ENCODE measurements at regions not wholly inside any gene's neighbourhood (a gene's known extent, or its start where the extent isn't known, plus 50 kb on each side); places are given as distances from the start of the nearest gene placed in this dataset.
"Not testable (repeated sequence)": the region's sequence is repeated elsewhere in the genome, so short reads cannot be mapped to it uniquely, and the experiment has no call there.

GRCh38 chr14:88986146-88986841 is 161.8 kb downstream of the TTC8 start:
- no peak for DNase-seq

- DNase-seq = not testable (repeated sequence)
Observed at GRCh38 chr14:88986908-88987307, 162.5 kb downstream of the TTC8 start.

GRCh38 chr14:88987516-88987915 is 163.1 kb downstream of the TTC8 start:
- DNase-seq = no peak

GRCh38 chr14:88989911-88990310 is 165.5 kb downstream of the TTC8 start:
- DNase-seq = no peak

- no peak for DNase-seq
Observed at GRCh38 chr14:88990856-88991255, 166.4 kb downstream of the TTC8 start.

- no peak for DNase-seq
Observed at GRCh38 chr14:88992011-88992410, 167.6 kb downstream of the TTC8 start.

- no peak for DNase-seq
Observed at GRCh38 chr14:88993946-88994345, 169.5 kb downstream of the TTC8 start.

GRCh38 chr14:88995437-88996198 is 171.2 kb downstream of the TTC8 start:
- DNase-seq = no peak

GRCh38 chr14:88998027-88998426 is 173.6 kb downstream of the TTC8 start:
- DNase-seq = no peak

GRCh38 chr14:88999137-88999536 is 174.7 kb downstream of the TTC8 start:
- no peak for DNase-seq

GRCh38 chr14:89000007-89000942 is 175.8 kb downstream of the TTC8 start:
- DNase-seq = no peak

- no peak for DNase-seq
Observed at GRCh38 chr14:89004166-89004565, 179.7 kb downstream of the TTC8 start.

GRCh38 chr14:89007906-89008305 is 183.5 kb downstream of the TTC8 start:
- DNase-seq = no peak

GRCh38 chr14:89011355-89012281 is 187.2 kb downstream of the TTC8 start:
- DNase-seq = no peak

- no peak for DNase-seq
Observed at GRCh38 chr14:89012282-89013097, 188.0 kb downstream of the TTC8 start.

GRCh38 chr14:89013098-89013504 is 188.7 kb downstream of the TTC8 start:
- no peak for DNase-seq

- no peak for DNase-seq
Observed at GRCh38 chr14:89013698-89014568, 189.5 kb downstream of the TTC8 start.

- no peak for DNase-seq
Observed at GRCh38 chr14:89014569-89014850, 190.1 kb downstream of the TTC8 start.

GRCh38 chr14:89015016-89015415 is 190.6 kb downstream of the TTC8 start:
- DNase-seq = no peak

- DNase-seq = no peak
Observed at GRCh38 chr14:89017417-89017816, 193.0 kb downstream of the TTC8 start.

GRCh38 chr14:89022274-89022673 is 197.8 kb downstream of the TTC8 start:
- DNase-seq = no peak
